Activated CD8-positive, alpha-beta T cell treated with anti-CD3 and anti-CD28 coated beads for 36 hours (primary cell): ENCODE measurements at regions not wholly inside any gene's neighbourhood (a gene's known extent, or its start where the extent isn't known, plus 50 kb on each side); places are given as distances from the start of the nearest gene placed in this dataset.
"Not testable (repeated sequence)": the region's sequence is repeated elsewhere in the genome, so short reads cannot be mapped to it uniquely, and the experiment has no call there.

Source experiments
- ATAC-seq: fragments of 200-7000 bp; cut with Tn5 transposase; one replicate; pipeline ENCODE4 v1.10.0; 2021; ENCODE audit warnings: mild to moderate bottlenecking, moderate library complexity
- CTCF ChIA-PET: fragments of 350-600 bp; sonication (Branson Sonifier 250); formaldehyde crosslinking; loops from one replicate; lab custom pipeline; 2021; ENCODE audit warnings: antibody characterized with exemption; lab: Charles Lee
- POLR2A ChIA-PET: fragments of 350-600 bp; sonication (Branson Sonifier 250); formaldehyde crosslinking; loops from one replicate; lab custom pipeline; 2021; ENCODE audit warnings: antibody characterized with exemption; lab: Charles Lee
- DNase-seq: peaks from one replicate; pipeline ENCODE4 v3.0.0-alpha.2; 2020
- H3K27ac Mint-ChIP-seq: one replicate; pipeline ENCODE4 v1.8.0; 2021; ENCODE audit warnings: mild to moderate bottlenecking, mixed read lengths
- H3K27me3 Mint-ChIP-seq: one replicate; pipeline ENCODE4 v1.8.0; 2021; ENCODE audit warnings: mixed read lengths
- H3K36me3 Mint-ChIP-seq: one replicate; pipeline ENCODE4 v1.8.0; 2021; ENCODE audit warnings: low read depth, mixed read lengths
- H3K4me1 Mint-ChIP-seq: one replicate; pipeline ENCODE4 v1.8.0; 2021; ENCODE audit warnings: low read depth, mixed read lengths
- H3K4me3 Mint-ChIP-seq: one replicate; pipeline ENCODE4 v1.8.0; 2021; ENCODE audit warnings: mild to moderate bottlenecking, moderate library complexity, mixed read lengths
- H3K9me3 Mint-ChIP-seq: one replicate; pipeline ENCODE4 v1.8.0; 2021; ENCODE audit warnings: mixed read lengths
- CTCF ChIP-seq: fragments of 200-600 bp; IDR thresholded peaks from one replicate; pipeline ENCODE4 v1.8.0; 2022; ENCODE audit warnings: antibody characterized with exemption, mild to moderate bottlenecking
- intact Hi-C: fragments of 100-400 bp; cut with micrococcal nuclease; formaldehyde crosslinking; loops from one replicate; pipeline ENCODE4 v1.10.0; 2022

- H3K27ac Mint-ChIP-seq, result no peak overlapping the region
- no peak overlapping the region for H3K4me3 Mint-ChIP-seq
- TF ChIP-seq CTCF, result no peak
- no peaks in the 10 kb centered on the region for H3K36me3 Mint-ChIP-seq
- ATAC-seq (no peak), DNase-seq (no peak)
- intact Hi-C loops, result no loop called here
- no peaks in the 10 kb centered on the region for H3K9me3 Mint-ChIP-seq
- CTCF ChIA-PET, result interaction anchor here (0.7 kb wide), 1 partner anchor 702 kb away, joined by 3 read pairs; no protein-coding TSS in a partner anchor
- H3K4me1 Mint-ChIP-seq, result no peaks in the 10 kb centered on the region
- no peaks in the 10 kb centered on the region for H3K27me3 Mint-ChIP-seq
- POLR2A ChIA-PET, result no interaction called here
Measured at GRCh38 chr7:32658467-32658869, 163.2 kb downstream of the AVL9 start.

GRCh38 chr7:32658034-32658433 is 162.7 kb downstream of the AVL9 start:
- H3K27ac Mint-ChIP-seq, result no peak overlapping the region
- H3K36me3 Mint-ChIP-seq, result no peaks in the 10 kb centered on the region
- H3K9me3 Mint-ChIP-seq, result no peaks in the 10 kb centered on the region
- CTCF ChIA-PET, result interaction anchor here (0.7 kb wide), 1 partner anchor 701 kb away, joined by 3 read pairs; no protein-coding TSS in a partner anchor
- H3K4me1 Mint-ChIP-seq, result no peaks in the 10 kb centered on the region
- intact Hi-C loops, result no loop called here
- TF ChIP-seq CTCF, result no peak
- no peak for DNase-seq
- H3K4me3 Mint-ChIP-seq, result no peak overlapping the region
- ATAC-seq, result no peak
- POLR2A ChIA-PET, result no interaction called here
- H3K27me3 Mint-ChIP-seq, result no peaks in the 10 kb centered on the region

- H3K27me3 Mint-ChIP-seq, H3K9me3 Mint-ChIP-seq, ATAC-seq, H3K4me3 Mint-ChIP-seq, POLR2A ChIA-PET, DNase-seq, intact Hi-C loops, H3K36me3 Mint-ChIP-seq, CTCF ChIA-PET, H3K27ac Mint-ChIP-seq, H3K4me1 Mint-ChIP-seq: not testable (repeated sequence)
Measured at GRCh38 chr7:32654549-32654948, 159.3 kb downstream of the AVL9 start.

- DNase-seq, CTCF ChIA-PET, H3K4me3 Mint-ChIP-seq, POLR2A ChIA-PET, intact Hi-C loops, H3K36me3 Mint-ChIP-seq, H3K4me1 Mint-ChIP-seq, ATAC-seq, H3K27me3 Mint-ChIP-seq, H3K9me3 Mint-ChIP-seq, H3K27ac Mint-ChIP-seq: not testable (repeated sequence)
Measured at GRCh38 chr7:32650356-32650755, 155.1 kb downstream of the AVL9 start.

- no peaks in the 10 kb centered on the region for H3K36me3 Mint-ChIP-seq
- ChIA-PET CTCF (no interaction called here), POLR2A (no interaction called here)
- intact Hi-C loops, result no loop called here
- no peak for TF ChIP-seq CTCF
- ATAC-seq (no peak), DNase-seq (no peak)
- H3K4me3 Mint-ChIP-seq, result no peak overlapping the region
- no peaks in the 10 kb centered on the region for H3K9me3 Mint-ChIP-seq
- no peak overlapping the region for H3K27ac Mint-ChIP-seq
- peaks cover 10% of the 10 kb centered on the region for H3K27me3 Mint-ChIP-seq
- peaks cover 3% of the 10 kb centered on the region for H3K4me1 Mint-ChIP-seq
Measured at GRCh38 chr7:32648408-32649156, 153.3 kb downstream of the AVL9 start.

- H3K4me3 Mint-ChIP-seq, H3K4me1 Mint-ChIP-seq, POLR2A ChIA-PET, H3K36me3 Mint-ChIP-seq, ATAC-seq, H3K9me3 Mint-ChIP-seq, CTCF ChIA-PET, intact Hi-C loops, DNase-seq, H3K27ac Mint-ChIP-seq: not testable (repeated sequence)
- peaks cover 10% of the 10 kb centered on the region for H3K27me3 Mint-ChIP-seq
Measured at GRCh38 chr7:32645255-32645654, 150.0 kb downstream of the AVL9 start.
